ENCODE measurements at regions not wholly inside any gene's neighbourhood (a gene's known extent, or its start where the extent isn't known, plus 50 kb on each side); places are given as distances from the start of the nearest gene placed in this dataset.

- DNase-seq (ENCODE audit: low spot score) = no peak
These were observed 764.3 kb upstream of the AADAT start for GRCh38 chr4:170854097-170854496.

More at GRCh38 chr4:170854097-170854496, 764.3 kb upstream of the AADAT start:
- H3K4me1 Mint-ChIP-seq = peaks cover 3% of the 10 kb centered on the region; the same call in 1 of the 2 replicates
- no peaks in the 10 kb centered on the region for H3K36me3 Mint-ChIP-seq
- ChIA-PET POLR2A (no interaction called here), CTCF (interaction anchor here (0.6 to 2.0 kb wide), 35 partner anchors 9 to 676 kb away, joined by 3 to 16 read pairs (median 3); no protein-coding TSS in a partner anchor)
- ATAC-seq = no peak
- H3K27ac Mint-ChIP-seq = no peak overlapping the region
- no peak overlapping the region for H3K4me3 Mint-ChIP-seq
- no peaks in the 10 kb centered on the region for H3K27me3 Mint-ChIP-seq (ENCODE audit: low read depth)
- peaks cover 7% of the 10 kb centered on the region for H3K9me3 Mint-ChIP-seq
- no peak for TF ChIP-seq ZSCAN18 (CRISPR knock-in tag; IDR thresholded peaks at IDR 0.05)
- TF ChIP-seq ZMAT4 (CRISPR knock-in tag; IDR thresholded peaks at IDR 0.05) = no peak
- no peak for TF ChIP-seq HMGA2 (CRISPR knock-in tag; IDR thresholded peaks at IDR 0.05)
- TF ChIP-seq AR (CRISPR knock-in tag; IDR thresholded peaks at IDR 0.05) = no peak
- no peak for TF ChIP-seq ERG (CRISPR knock-in tag; IDR thresholded peaks at IDR 0.05)
- no peak for TF ChIP-seq IRF2 (CRISPR knock-in tag; IDR thresholded peaks at IDR 0.05; ENCODE audit: borderline replicate concordance, low read depth)
- no peak for TF ChIP-seq MAX (CRISPR knock-in tag; IDR thresholded peaks at IDR 0.05)
- no peak for TF ChIP-seq CTCF (IDR thresholded peaks at IDR 0.05)
- TF ChIP-seq ZNF532 (CRISPR knock-in tag; IDR thresholded peaks at IDR 0.05; ENCODE audit: borderline replicate concordance) = no peak
- TF ChIP-seq E2F1 (CRISPR knock-in tag; IDR thresholded peaks at IDR 0.05) = no peak
- TF ChIP-seq FOXP4 (CRISPR knock-in tag; IDR thresholded peaks at IDR 0.05) = no peak
- no peak for TF ChIP-seq GRHL2 (CRISPR knock-in tag; IDR thresholded peaks at IDR 0.05; ENCODE audit: insufficient replicate concordance, severe bottlenecking)
